NCI-H146 treated with DMSO at 0.1 percent for 48 hours (cell line): ENCODE measurements at regions not wholly inside any gene's neighbourhood (a gene's known extent, or its start where the extent isn't known, plus 50 kb on each side); places are given as distances from the start of the nearest gene placed in this dataset.

ENCODE experiments used
- DNase-seq: peaks from one replicate; lab custom pipeline; 2025; ENCODE audit not compliant: unreplicated experiment; lab: John Stamatoyannopoulos, UW

DNA sequence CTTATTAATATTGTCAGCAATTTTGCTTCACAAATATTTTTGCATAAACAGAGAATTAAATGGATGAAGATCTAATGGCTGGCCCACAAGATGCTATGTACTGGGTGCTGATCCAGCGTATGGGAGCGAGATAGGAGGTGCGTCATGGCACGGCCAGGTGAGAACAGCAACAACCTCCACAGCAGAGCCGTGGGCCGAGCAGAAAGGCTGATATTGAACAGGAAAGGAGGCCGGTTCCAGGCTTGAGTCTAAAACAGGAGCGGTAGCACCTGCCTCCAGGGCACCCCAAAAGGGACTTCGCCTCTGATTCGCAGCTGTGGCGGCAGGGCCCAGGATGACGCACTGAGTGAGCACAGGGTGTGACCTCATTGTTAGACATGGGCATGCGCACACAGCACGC is 1502.1 kb downstream of the TBC1D22A start:
- DNase-seq: no peak

DNA sequence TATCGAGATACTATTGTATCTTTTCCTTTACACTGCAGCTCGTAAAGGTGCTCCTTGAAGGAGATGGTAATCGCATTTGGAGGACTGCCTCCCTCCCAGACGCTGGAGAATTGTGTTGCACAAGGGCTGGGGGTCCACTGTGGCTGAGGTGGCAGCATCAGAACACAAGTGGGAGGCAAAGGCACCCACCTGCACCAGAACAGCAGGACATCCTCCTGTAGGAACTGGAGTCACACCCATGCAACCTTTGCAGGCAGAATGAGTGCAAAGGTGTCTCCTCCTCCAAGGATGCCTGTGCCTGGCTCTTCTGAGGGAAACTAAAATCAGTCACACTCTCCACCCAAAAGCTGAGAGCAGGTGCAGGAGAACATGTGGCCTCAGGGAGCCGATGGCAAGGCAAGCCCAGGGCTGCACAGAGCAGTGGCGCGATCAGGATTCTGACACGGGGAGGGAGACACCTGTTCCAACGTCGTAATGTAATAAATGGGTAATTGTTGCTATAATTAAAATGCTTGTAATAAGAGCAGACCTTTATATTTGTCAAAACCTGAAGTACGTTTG is 1501.4 kb downstream of the TBC1D22A start:
- DNase-seq: no peak

DNA sequence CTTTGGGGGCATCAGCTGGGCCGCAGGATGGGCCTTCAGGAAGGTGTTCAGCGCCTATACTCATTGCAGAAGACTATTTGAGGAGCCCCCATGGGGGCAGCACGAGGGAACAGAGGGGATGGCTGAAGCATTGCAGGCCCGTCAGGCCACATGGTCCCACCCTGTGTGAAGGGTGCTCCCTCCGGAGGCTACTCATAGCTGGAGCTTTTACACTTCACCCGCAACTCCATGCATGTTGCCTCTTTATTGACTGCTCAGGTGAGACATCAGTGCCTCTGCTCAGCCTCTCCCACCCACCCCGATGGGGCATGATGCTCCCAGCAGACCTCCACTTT is 1500.9 kb downstream of the TBC1D22A start:
- DNase-seq: no peak

DNA sequence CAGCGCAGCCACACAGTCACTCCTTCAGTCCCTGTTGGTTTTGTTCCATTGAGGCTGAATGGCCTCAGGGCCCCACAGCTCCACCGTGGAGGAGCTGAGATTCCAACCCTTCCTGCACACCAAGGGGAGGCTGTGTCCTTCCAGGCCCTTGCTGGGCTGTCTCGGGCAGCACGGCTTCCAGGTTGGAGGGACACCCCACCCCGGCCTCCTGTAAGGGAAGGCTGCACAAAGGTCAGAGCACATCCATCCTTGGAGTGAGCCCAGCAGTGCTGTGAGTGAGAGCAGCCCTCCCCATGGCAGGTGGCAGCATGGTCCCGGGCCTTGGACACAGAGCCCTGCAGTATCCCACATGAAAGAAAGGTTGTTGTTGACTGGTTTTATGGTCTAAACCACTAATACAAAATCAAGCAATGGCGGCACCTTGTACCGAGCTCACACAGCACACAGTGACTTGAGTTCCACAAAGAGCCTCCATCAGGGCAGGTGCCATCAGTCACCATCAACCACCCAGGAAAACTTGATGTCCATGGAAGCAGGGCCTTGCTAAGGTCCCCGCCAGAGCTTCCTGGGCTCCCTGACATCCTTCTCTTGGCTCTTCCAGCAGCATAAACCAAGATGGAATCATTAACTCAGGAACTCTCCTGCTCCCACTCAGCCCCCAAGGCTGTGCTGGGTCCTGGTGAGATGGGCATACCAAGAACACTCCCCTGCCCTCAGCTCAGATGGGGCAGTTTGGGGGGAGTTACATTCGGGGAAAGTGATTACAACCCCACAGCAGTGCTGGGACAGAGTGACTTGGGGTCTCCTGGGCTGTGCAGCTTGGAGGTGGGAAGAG is 1500.4 kb downstream of the TBC1D22A start:
- DNase-seq: no peak

DNA sequence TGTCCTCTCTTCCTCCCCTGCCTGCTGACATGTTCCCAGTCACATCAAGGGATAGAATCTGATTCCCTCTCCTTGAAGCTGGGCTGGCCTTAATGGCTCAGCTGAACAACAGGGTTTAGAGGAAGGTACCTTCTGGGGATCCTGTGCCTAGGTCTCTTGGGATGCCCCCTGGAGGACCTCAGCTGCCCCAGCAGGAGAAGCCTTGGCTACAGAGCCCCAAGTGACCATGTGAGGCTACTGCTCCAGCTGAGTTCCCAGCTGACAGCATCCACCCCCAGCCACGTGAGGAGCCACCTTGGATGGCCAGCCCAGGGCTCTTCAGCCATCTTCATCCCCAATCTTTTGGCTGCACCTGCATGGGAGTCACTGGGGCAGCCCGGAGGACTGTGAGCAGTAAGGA is 1499.3 kb downstream of the TBC1D22A start:
- no peak for DNase-seq

DNA sequence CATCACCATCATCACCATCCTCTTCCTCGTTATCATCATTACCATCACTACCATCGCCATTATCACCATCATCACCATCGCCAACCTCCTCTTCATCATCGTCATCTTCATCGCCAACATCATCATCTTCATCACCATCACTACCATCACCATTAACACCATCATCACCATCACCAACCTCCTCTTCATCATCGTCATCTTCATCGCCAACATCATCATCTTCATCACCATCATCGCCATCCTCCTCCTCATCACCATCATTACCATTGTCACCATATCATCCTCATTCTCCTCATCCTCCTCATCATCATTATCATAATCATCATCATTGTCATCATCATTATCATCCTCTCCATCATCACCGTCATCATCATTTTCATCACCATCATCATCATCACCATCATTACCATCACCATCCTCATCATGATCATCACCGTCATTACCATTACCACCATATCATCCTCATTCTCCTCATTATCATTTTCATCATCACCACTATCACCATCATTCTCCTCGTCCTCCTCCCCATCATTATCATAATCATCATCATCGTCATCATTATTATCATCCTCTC is 1498.7 kb downstream of the TBC1D22A start:
- DNase-seq: no peak

DNA sequence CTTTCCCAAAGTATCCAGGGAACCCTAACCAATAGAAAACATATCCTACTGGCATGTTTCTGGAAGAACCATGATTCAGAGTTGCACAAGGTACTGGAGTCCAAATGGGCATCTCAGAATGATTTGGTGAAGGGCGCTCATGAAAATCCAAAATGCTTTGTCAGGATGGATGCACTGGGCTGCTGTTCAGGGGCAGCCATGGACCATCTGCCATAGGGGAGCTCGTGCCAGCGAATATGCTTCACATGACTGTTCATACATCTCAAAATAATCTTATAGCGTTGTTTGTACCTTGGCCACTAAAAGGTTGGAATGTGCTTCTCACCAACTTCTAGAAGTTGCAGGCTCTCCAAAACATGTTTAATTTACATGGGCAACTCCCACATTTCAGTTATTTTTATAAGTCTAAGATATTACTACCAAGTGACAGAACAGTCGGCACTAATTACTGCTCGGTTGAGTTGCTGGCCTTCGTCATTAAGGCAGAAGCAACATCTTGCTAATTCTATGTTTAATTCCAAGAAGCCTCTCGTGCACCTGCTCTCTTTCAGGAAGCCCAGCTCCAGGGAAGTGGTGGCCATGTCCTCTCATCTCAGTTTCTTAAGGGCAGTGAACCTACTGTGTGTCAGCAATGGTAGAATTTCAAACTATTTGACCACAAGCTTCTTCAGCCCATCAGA is 1497.7 kb downstream of the TBC1D22A start:
- no peak for DNase-seq

DNA sequence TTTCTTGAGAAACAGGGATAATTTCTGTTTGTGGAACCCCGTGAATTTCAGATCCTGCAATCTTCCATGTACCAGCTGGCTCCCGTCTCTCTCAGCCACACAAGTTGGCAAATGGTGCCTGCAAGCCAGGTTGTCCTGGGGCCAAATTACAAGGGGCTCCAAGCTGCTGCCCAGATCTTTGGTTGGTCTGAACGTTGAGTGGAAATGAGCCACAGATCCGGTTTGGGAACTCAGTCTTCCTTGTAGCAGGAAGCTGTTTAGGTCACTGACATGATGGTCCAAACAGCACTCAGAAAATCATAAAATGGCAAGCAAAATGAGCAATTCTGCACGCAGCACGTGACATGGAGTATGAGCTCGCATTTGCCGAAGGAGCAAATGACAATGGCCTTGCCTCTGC is 1496.4 kb downstream of the TBC1D22A start:
- no peak for DNase-seq

DNA sequence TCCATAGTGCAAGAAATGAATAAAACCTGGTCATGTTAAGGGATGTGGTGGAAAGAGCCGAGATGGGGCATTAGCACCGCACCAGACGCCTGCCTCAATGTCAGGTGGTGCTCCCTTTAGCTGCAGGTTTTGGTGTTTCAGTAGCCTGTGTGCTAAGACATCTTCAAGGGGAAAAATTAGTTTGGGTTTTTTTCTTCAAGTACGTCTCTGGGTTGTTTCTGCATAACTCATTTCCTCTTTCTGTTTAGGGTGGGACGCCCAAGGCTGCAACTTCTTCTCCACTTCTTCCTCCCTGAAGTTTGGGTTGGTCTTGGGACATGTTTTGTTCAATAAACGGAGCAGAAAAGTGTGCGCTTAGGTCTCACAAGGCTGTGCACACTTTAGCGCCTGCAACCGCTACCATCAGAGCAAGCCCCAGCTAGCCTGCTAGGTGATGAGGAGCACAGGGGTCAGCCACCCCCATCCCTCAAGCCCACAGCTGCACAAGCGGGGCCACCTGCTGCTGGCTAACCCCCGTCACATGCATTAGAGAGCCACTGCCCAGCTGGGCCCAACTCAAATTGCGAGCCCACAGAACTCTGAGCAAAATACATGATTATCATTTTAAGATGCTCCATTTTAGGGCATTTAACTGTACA is 1495.7 kb downstream of the TBC1D22A start:
- no peak for DNase-seq

DNA sequence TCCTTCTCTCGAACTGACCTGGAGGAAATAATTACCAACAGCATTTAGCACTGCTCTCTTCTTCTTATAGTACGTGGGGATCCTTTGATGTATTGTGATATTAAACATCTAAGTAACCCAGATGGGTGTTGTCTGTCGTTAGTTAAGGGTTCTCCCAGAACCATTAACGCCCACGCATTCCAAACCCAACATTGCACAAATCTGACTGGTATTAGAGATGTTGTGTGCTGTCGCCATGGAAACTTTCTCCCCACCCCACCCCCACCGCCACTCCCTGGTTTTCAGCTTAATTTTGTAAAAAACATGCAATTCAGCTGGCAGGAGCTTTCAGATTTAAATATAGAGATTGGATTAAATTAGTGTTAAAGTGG is 1495.2 kb downstream of the TBC1D22A start:
- DNase-seq: no peak

DNA sequence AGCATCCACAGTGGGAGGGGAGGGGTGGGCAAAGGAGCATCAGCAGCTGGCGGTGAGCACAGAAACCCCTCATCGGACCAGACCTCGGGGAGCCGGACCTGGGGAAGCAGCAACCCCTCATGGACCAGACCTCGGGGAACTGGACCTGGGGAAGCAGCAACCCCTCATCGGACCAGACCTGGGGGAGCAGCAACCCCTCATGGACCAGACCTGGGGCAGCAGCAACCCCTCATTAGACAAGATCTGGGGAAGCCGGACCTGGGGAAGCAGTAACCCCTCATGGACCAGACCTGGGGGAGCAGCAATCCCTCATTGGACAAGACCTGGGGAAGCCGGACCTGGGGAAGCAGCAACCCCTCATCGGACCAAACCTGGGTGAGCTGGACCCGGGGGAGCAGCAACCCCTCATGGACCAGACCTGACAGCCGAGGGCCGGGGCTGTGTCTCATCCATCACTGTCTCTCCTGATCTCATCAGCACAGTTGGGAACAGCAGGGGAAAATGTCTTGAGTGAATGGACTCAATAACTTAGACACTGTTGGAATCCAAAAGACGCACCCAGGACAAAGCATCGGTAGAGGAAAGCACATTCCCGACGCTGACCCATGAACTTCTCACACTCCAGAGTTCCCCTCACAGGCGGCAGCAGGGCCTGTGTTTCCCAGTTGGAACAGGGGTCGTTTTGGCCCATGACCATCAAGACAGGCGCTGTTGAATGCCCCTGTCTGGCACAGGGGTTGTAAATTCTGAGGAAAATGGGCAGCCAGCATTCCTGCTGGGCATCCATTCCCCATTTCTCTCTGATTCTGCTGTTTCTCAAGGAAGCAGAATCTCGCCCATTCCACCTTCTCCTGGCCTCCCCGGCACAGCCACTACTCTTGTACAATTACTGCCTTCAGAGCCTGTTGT is 1494.6 kb downstream of the TBC1D22A start:
- no peak for DNase-seq

DNA sequence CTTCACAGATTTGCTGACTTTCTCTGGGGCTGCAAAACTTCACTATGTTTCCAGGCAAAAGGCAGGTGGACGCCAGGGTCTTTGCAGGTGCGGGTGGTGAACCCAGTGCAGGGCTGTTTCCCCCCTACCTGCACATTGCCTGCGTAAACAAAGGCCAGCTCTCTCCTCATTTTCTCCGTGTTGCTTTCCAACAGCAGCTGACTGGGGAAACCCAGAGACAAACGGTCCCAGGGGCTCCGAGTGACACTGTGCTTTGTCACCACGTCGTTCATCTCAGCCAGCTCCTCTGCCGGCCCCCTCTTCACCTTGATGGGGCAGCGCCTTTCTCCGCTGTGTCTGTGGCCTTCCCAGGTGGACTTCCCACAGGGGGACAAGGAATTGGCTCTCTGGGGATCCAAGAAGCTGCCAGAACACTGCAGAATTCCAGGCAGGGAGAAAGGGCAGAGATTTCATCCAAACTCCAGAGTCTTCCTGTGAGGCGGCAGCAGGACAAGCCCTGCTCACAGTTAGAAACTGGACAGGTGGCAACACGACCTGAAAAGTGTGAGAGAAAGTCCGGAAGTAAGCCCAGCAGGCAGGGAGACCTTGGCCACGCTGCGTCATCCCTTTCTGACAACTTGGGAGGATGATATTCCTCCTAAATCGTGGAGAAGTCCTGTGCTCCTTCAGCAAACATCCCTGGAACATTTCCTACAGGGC is 1493.7 kb downstream of the TBC1D22A start:
- no peak for DNase-seq

DNA sequence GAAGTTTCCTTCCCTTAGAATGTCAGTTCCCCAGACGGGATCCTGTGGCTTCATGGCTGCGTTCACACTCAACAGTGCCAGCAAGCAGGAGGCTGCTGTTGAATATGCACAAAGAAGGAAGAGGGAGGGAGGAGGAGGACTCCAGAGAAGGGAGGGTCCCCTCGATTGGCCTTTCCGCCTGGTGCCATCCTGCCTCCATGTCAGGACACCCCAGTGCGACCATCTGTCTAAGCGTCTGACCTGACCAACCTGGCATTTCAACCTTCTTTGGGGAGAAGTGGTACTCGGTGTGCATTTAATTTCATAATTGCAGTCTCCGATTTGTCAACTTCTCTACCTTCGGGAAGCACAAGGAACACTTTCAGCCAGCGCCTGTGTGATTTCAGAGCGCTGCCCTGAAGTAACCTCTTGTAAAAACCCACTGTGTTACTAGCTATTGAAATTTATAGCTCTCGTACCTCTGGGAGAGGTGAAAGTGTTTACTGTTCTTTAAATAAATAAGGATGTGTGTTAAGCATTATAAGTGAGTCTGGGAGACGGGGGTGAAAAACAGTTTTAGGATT is 1491.9 kb downstream of the TBC1D22A start:
- DNase-seq: no peak

DNA sequence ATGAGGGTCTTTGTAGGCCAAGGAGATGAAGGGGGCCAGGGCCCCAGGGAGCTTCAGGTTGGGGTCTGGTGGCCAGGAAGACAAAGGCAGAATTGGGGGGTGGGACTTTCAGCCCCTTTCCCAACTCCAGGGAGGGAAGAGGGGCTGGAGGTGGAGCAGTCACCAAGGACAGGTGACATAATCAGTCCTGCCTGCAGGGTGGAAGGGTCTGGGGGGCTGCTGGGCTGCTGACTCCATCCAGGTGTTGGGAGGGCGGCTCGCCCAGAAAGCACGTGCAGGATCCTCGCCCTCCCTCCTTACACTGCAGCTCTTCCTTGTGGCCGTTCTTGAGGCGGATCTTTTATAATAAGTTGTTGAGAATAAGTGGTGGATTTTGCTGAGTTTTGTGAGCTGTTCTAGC is 1491.1 kb downstream of the TBC1D22A start:
- no peak for DNase-seq

DNA sequence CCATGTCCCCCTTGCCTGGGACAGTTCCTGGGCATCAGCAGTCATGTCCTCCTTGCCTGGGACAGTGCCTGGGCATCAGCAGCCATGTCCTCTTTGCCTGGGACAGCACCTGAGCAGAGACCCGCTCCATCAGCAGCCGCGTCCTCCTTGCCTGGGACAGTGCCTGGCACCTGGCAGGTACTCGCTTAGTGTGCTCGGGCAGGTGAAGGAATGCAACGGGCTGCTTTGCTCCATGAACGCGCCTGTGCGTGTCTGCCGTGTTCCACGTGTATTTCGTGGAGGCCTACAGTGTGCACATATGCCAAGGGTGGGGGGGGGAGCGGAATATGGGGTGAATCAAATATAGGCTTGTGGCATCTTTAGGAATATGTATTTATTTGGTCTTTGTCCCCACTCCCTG is 1490.7 kb downstream of the TBC1D22A start:
- DNase-seq: no peak

DNA sequence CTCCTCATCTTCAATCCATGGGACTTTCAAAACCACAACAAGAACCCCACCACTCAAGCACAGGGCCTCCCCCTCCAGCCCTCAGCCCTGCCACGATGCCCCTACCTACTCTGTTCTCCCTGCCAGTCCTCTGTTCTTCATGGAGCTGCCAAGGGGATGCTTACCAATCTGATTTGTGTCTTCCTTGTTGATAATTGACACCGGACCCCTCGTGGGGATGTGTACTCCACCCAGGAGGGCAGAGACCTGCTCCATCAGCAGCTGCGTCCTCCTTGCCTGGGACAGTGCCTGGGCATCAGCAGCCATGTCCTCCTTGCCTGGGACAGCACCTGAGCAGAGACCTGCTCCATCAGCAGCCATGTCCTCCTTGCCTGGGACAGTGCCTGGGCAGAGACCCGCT is 1489.2 kb downstream of the TBC1D22A start:
- DNase-seq: no peak

DNA sequence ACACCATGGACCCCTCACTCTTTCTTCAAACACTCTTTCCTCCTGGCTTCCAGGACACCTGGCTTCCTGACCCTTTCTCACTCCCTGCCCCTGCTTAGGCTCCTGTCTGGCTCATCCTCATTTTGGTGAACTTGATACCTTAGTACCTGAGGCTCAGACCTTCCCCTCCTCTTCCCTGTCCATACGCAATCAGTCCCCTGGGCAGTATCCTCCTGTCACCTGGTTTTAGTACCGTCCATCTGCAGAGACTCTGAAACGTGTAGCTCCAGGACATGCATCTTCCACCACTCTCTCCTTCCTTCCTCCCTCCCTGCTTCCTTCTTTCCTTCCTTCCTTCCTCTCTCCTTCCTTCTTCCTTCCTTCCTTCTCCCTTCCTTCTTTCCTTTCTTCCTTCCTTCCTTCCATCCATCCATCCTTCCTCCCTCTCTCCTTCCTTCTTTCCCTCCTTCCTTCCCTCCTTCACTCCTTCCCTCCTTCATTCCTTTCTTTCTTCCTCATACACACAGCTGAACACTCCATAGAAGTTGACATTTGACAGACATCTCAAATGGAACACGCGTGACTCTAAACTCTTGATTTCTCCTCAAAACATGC is 1488.6 kb downstream of the TBC1D22A start:
- DNase-seq: no peak

DNA sequence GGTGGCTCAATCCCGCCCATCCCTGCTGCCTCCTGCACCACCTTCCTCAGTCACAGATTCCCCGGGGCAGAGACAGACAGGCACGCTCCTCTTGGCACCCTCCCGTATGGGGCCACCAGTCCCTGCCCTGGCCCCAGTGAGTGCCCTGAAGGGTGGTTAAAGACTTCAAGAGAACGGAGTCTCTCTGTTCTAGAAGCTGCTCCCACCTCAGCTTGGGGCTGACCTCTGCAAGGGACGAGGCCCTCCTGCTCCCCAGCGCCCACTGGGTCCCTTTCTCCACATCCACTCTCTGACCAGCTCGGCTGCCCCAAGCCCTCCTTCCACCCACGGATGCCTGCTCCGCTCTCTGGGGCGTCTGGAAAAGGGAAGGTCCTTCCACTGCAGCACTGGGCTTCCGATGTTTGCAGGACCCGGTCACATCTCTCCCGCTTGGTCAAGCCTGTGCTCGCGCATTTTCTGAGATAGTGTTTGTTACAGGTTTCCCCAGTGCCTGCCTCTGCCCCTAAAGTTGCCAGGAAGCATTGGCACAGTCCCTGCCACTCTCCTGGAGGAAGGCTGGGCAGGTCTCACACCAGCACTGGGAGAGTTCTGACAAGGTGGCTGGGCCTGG is 1487.9 kb downstream of the TBC1D22A start:
- DNase-seq: no peak

DNA sequence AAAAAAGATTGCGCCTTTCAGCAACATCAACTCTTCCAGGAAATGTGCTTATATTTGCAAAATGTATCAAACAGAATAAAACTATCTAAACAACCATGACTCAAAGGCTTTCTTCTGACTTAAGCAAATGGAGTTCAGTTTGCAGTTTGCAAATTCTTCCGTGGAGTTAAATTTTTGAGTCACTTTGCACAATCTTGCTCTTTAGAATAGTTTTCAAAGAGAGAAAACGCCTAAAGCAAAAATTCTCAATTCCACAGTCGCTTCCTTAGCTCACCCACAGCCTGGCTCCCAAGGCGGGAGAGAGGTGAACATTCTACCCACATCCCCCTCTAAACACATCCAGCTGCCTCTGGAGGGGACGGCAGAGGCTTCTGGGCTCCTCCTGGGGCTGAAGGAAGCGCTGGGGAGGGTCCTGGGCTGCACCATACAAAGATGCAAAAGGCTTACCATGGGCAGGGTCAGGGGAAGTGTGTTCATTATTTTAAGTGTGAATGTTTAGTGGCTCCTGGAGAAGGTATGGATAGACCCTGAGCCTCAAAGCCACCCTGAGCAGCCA is 1487.3 kb downstream of the TBC1D22A start:
- no peak for DNase-seq
